GM18507 (cell line): ENCODE measurements at regions not wholly inside any gene's neighbourhood (a gene's known extent, or its start where the extent isn't known, plus 50 kb on each side); places are given as distances from the start of the nearest gene placed in this dataset.

Experiments
- DNase-seq: peaks from one replicate; pipeline ENCODE4 v3.0.0; 2011; ENCODE audit warnings: low read depth; ENCODE audit not compliant: insufficient read length; ENCODE audit errors: extremely low spot score
- FAIRE-seq: peaks from 2 replicates; lab custom pipeline; 2011; peaks lifted over from hg19 to GRCh38; lab: Jason Lieb, UNC

- FAIRE-seq (no peak), DNase-seq (no peak)
Observed at GRCh38 chr4:173591760-173592159, 61.7 kb upstream of the HAND2 start.

GRCh38 chr4:173590697-173591096 is 60.7 kb upstream of the HAND2 start:
- no peak for FAIRE-seq
- no peak for DNase-seq

GRCh38 chr4:173585876-173586572 is 56.0 kb upstream of the HAND2 start:
- FAIRE-seq (no peak), DNase-seq (no peak)

- FAIRE-seq, result no peak
- DNase-seq, result no peak
Observed at GRCh38 chr4:173584506-173584905, 54.5 kb upstream of the HAND2 start.
